Spleen (tissue), 7 donors: ENCODE measurements at regions not wholly inside any gene's neighbourhood (a gene's known extent, or its start where the extent isn't known, plus 50 kb on each side); places are given as distances from the start of the nearest gene placed in this dataset.
"Not testable (repeated sequence)": the region's sequence is repeated elsewhere in the genome, so short reads cannot be mapped to it uniquely, and the experiment has no call there.

Experiments
- POLR2A ChIP-seq, 3 donors: fragments of 450-650 bp; IDR thresholded peaks; one replicate each; pipeline ENCODE4 v1.5.1; 2017; ENCODE audit warnings: antibody characterized with exemption in 3 of 3, mild to moderate bottlenecking in 1 of 3
- TF ChIP-seq, protein P1 (sequence below), 11 experiments: fragments of 200-600 bp in 7 of 11; fragments of 450-650 bp in 4 of 11; sonication (generic) in 4 of 11; IDR thresholded peaks in 8 of 11; conservative IDR thresholded peaks in 3 of 11; 1 replicate in 7 of 11; 2 replicates in 4 of 11; pipeline versions ENCODE4 v1.4.0 to v1.8.0; 2016 to 2021; ENCODE audit warnings: antibody characterized with exemption in 11 of 11, inconsistent platforms in 4 of 11, mild to moderate bottlenecking in 1 of 11
- donor health status: DM: no; HTN: no; CAD: no; lungs with moderate emphysema.
- donor health status: DM: no; HTN: no; CAD: no.
- donor health status: DM: no; HTN: no; CAD: no.

DNA sequence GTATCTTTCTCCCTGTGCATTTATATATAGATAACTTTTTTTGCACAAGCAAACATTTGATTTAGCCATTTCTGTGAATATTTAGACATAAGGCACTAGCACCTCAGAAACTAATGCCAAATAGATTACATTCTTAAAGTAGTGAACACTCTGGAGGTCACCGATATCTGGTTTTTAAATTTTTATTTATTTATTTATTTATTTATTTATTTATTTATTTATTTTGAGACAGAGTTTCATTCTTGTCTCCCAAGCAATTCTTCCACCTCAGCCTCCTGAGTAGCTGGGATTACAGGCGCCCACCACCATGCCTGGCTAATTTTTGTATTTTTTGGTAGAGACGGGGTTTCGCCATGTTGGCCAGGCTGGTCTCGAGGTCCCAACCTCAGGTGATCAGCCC lies 67.9 kb upstream of the FST start:
- not testable (repeated sequence) for TF ChIP-seq POLR2A (IDR thresholded peaks at IDR 0.05)
- TF ChIP-seq, protein P1, sequence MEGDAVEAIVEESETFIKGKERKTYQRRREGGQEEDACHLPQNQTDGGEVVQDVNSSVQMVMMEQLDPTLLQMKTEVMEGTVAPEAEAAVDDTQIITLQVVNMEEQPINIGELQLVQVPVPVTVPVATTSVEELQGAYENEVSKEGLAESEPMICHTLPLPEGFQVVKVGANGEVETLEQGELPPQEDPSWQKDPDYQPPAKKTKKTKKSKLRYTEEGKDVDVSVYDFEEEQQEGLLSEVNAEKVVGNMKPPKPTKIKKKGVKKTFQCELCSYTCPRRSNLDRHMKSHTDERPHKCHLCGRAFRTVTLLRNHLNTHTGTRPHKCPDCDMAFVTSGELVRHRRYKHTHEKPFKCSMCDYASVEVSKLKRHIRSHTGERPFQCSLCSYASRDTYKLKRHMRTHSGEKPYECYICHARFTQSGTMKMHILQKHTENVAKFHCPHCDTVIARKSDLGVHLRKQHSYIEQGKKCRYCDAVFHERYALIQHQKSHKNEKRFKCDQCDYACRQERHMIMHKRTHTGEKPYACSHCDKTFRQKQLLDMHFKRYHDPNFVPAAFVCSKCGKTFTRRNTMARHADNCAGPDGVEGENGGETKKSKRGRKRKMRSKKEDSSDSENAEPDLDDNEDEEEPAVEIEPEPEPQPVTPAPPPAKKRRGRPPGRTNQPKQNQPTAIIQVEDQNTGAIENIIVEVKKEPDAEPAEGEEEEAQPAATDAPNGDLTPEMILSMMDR (IDR thresholded peaks at IDR 0.05 in 8 of 11, conservative IDR thresholded peaks at IDR 0.05 in 3 of 11): not testable (repeated sequence)
